Renal cortex interstitium (tissue), 11 donors: ENCODE measurements at regions not wholly inside any gene's neighbourhood (a gene's known extent, or its start where the extent isn't known, plus 50 kb on each side); places are given as distances from the start of the nearest gene placed in this dataset.
A peak's percentile ranks its signal among the peaks of the same experiment; 100 is the strongest.

Experiments
- DNase-seq, 11 donors: peaks; one replicate each; pipeline ENCODE4 v3.0.0-alpha.2; 2013; ENCODE audit warnings: low read depth in 9 of 11, low spot score in 4 of 11; ENCODE audit errors: extremely low read depth in 1 of 11

DNA sequence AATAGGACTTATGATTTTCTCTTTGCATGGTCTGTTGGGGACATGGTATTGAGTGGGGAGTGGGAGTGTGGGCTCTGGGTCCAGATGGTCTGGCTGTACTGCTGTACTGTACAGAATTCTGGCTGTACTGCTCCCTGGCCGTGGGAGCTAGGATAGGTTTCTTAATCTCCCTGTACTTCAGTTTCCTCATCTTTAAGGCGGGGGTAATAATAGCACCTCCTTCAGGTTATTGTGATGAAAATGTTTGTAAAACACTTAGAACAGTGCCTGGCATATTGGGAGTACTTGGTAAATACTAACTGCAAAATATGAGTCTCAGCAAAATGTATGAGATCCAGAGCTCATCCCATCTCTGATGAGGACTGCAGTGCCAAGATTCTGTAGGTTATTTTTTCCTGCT is 198.6 kb downstream of the KIF18A start:
- DNase-seq: no peak

DNA sequence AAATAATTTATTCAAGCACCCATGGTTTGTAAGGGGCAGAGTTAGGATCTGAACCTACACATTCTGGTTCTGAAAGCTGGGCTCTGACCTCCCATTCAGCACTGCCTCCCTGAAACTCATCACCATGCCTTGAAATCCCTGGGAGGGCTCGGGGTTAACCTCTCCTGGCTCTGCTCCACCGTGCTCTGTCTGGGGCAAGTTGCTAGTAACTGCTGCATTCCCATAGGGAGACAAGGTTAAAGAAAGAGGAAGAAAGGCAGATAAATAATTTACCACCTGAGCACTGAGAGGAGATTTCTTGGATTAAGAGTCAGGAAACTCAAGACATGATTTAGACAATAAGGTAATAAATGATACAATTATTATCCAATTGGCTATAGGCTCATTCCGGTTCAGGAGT is 199.3 kb downstream of the KIF18A start:
- no peak for DNase-seq

DNA sequence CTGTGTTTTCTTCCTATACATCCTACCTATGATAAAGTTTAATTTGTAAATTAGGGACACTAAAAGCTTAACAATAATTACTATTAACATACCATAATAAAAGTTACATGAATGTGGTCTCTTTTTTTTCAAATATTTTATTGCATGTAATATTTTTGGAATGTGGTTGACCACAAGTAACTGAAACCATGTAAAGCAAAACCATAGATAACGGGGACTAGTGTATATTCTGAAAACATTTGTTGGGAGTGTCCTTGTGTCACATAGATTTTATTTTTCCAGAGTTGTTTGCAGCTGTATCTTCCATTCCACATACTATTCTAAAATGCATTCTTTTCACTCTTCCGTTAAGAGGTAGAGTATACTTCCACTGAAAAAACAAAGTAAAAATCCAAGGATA is 200.4 kb downstream of the KIF18A start:
- no peak for DNase-seq

DNA sequence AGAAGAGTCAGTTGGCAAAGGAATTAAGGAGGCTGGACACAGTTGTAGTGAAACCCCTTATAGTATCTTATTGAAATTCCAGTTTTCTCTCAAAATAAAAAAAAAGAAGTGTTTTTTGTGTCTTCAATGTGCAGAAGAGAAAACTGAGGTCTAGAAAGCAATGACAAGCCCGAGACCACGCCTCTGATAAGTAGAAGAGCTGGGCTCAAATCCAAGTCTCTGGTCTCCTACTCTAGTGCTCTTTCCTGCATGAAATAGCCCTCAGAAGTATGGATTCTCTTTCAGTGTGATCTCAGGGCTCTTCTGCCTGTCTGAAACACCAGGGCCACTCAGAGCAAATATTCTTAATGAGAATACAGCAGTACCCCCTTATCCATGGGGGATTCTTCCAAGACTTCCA is 200.9 kb downstream of the KIF18A start:
- no peak for DNase-seq

DNA sequence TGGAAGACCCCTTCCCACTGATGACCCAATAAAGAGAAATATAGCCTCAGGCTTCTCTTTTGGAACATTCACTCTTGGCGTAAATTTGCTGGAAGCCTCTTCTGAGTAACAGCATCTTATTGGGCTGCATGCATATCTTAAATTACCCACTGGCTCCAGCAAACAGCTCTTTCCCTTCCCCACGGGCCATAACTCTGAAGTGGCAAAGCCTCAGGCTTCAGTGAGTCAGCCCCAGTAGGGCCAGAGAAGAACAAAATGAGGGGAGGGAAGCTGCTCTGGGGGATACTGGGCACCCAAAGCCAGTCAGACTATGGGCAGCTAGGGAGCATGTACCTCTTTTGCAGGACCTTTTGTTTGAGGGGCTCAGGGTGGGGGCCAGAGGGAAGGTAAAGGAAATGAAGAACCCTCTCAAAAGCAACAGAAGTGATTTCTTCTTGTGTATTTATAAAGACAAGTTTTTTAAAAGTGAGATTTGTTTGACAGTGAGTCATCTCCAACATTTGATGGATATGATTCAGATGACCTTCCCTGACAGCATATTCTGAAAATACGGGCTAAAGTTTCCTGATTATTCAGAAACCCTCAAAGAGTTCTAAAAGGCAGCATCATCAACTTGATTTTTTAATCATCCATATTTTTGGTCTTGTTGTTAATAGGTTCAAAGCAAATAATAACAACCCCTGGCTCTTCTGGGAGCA is 203.4 kb downstream of the KIF18A start:
- DNase-seq: no peak

- no peak for DNase-seq
These were observed 202.8 kb upstream of the BDNF start for GRCh38 chr11:27902981-27903624.

- no peak for DNase-seq
These were observed 197.9 kb upstream of the BDNF start for GRCh38 chr11:27898166-27898565.

DNA sequence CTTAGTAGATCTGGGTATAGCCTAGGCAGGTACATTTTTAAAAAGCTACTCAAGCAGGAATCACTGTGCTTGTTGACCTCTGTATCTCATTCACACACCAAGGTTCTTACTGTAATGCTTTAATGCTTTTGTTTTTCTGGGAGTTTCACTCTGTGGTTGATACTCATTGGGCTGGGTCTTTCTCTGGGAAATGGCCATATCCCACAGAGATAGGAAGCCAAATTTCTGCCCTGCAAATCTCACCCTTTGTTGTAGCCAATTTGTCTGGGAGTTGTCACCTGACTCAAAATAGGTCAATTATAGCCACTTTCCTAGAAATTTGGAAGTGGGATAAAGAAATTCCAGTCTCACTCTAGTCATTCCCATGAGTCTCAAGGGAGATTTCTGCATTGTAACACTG is 195.8 kb upstream of the BDNF start:
- DNase-seq: no peak

GRCh38 chr11:27894552-27894951 is 194.3 kb upstream of the BDNF start:
- DNase-seq: no peak

DNA sequence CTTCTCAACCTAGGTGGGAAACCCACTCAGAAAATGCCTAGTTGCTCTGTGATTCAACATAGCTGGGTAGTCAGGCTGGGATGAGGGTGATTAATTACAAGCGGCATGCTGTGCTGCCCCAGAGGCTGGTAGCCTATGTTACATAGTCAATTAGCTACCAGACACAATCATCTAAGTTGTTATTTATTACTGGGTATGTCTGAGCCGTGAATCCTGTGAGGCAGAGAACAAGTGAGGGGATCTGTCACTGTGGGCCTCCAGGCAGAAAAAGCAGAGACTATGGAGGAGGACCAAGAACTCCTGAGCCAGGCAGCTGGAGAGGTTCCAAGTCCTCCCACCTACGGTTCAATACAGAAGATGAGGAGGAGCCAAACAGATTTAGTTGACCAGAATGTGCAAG is 186.6 kb upstream of the BDNF start:
- no peak for DNase-seq

GRCh38 chr11:27882066-27882697 is 181.9 kb upstream of the BDNF start:
- no peak for DNase-seq

DNA sequence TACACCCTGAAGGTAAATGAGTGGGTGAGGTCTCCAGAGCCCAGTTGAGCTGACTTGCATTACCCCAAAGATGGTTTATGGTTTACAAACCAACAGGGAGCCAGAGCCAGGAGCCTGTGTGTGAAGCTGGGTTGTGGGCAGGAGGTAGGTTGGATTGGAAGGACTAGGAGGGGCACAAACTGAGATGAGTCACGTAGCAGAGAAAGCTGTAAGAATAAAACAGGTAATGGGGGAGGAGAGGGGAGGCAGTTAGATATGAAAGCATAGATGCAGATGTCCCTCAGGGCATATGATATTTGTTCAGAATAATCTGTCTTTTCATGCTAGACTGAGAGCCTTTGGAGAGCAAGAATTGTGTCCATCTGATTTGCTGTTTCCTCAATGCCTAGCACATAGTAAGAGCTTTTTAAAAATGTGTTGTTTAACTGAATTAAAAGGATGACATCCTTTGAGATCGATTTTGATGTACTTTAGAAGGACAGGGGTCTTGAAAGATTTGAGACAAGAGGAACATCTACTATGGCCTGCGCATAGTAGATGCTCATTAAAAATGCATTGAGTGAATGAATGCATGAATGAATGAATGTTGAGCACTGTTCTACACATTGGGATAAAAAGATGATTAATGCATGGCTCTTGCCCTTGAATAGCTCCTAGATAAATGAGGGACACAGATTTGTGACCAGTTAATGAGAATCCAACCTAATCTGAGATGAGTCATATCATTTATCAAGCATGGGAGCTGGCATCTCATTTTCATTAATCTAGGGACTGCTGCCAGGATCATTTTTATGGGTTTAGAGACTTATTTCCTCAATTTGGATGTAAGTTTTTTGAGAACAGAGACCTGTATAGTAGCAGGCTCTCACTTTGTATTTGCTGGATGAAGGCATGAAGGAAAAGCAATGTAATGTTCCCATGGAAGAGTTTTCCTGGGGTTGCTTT is 175.8 kb upstream of the BDNF start:
- DNase-seq: no peak

DNA sequence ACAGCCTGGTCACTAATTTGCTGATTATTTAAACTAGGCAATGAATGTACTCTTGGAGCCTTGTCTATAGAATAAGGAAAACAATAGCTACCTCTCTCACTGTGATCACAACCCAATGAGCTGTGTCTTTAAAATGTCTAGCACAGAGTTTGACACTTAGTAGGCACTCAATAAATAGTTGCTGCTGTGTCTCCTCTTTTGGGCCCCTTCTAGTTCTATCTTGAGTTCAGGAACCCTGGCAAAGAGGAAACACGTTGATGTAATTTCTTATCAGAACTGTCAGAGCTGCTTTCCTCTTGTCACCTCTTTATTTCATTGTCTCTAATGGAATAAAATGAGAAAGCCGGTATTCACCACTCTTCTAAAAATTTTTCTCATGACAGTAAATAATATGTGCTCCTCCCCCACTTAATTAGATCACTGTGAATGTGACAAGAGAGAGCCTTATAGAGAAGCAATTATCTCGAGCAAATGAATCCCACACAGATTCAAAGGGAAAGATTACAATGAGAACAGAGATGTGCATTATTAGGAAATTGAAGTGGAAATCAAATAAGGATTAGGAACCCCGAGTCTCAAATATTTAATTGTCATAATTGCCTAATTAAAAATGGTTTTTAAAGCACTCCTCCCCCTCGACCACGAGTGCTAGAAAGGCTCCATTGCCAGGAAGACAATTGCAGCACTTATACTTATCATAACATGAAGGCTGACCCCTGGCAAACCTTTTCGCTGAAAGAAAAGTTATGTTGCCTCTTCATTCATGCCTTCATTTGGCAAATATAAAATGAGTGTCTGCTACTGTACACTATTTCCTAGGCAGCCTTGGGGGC is 175.0 kb upstream of the BDNF start:
- no peak for DNase-seq

DNA sequence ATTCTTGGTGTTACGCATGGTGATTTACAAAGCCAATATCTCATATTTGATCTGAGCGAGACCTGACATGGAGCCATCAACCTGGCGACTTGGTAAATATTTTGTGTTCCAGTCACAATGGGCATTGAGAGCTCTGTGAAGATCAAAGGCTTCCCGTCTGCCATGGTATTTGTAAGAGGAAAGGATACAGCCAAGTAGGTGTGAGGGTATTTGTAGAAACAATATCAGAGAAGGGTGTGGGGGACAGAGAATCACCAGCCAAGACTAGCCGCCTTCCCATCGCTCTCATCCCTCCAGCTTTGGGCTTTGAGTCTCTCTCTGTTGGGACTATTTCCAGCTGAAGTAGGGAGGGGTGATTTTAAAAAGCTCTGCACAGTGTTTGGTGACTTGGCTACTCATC is 173.4 kb upstream of the BDNF start:
- no peak for DNase-seq

DNA sequence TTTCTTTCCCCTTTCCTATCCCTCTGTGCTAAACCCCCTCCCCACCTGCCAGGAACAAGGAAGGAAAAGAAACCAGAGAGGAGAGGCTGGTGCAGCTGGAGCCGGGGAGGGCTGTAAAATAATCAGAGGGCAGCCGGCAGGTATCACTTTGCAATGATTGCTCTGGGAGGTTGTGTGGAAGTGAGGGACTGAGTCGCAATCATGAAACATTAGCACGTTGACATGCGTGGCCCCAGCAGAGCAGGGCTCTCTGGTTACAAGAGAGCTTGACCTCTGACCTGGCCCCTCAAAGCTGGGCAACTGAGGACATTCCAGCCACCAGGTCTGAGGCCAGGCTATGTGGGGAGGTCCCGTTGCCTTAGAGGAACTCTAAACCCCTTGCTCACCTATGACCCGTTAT is 170.8 kb upstream of the BDNF start:
- DNase-seq: peak in 2 of 11 donors; percentile 14 to 15

GRCh38 chr11:27869701-27870100 is 169.4 kb upstream of the BDNF start:
- DNase-seq: no peak

- no peak for DNase-seq
These were observed 168.5 kb upstream of the BDNF start for GRCh38 chr11:27868709-27869108.

GRCh38 chr11:27868226-27868625 is 168.0 kb upstream of the BDNF start:
- no peak for DNase-seq

DNA sequence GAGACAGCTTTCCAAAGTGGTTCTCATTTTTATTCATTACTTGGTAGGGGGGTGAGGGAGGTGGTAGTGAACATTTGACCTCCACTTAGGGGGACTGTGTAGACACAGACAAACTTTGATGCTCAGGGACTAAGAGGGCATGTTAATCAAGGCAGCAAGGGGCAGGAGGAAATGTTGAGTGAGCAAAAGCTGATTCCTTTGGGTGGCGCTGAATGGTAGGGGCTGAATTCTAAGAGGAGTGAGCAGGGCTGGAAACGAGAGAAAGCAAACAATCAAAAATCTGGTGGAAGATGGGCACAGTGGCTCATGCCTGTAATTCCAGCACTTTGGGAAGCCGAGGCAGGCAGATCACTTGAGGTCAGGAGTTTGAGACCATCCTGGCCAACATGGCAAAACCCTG is 164.8 kb upstream of the BDNF start:
- DNase-seq: no peak
